ENCODE measurements at regions not wholly inside any gene's neighbourhood (a gene's known extent, or its start where the extent isn't known, plus 50 kb on each side); places are given as distances from the start of the nearest gene placed in this dataset.
"Not testable (repeated sequence)": the region's sequence is repeated elsewhere in the genome, so short reads cannot be mapped to it uniquely, and the experiment has no call there.

DNA sequence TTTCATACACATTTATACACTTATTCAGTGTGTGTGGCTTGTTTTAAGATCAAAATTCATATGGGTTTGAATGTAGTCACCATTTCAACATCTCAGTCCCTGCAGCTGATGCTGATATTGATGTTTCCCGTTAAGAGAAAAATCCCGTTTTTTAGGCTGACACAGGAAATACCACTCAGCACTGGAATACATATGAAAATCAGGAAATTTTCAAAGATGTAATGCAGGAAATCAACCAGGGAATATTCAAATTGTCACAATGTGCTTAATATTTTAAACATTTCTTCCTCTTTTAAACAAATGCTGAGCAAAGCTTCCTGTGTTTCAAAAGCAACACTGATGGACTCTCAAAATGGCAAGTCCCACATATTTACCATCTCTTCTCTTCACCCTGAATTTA is 94.5 kb upstream of the MARCKS start:
- Mint-ChIP-seq H3K27me3 (no peaks in the 10 kb centered on the region), H3K4me3 (no peak overlapping the region), H3K9me3 (peaks cover 1% of the 10 kb centered on the region), H3K27ac (peak overlapping the region; percentile 69), H3K4me1 (peaks cover 26% of the 10 kb centered on the region), H3K36me3 (no peaks in the 10 kb centered on the region)
- DNase-seq (ENCODE audit: low spot score in 2 of 2): no peak
- ATAC-seq (ENCODE audit: low read depth): no peak

DNA sequence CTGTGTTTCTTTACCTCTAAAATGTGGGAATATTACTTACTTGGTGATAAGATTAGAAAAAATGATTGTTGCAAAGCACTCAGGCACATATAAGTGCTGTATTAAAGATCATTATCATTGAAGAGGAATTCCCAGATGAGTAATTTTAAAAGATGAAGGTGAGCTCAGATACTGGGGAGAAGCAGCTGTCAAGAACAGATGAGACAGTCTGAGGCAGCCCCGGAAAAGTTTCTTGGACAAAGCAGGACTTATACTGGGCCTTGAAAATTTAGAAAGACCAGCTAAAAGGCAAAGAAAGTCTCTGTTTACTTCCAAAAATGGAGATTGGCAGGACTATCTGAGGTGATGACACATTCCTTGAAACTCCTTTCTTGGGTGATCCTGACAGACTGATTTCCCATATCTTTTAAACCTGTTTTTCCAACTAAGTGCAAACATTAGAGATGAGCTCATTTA is 93.8 kb upstream of the MARCKS start:
- Mint-ChIP-seq H3K27me3 (no peaks in the 10 kb centered on the region), H3K4me3 (no peak overlapping the region), H3K27ac (peak overlapping the region; percentile 69), H3K36me3 (no peaks in the 10 kb centered on the region), H3K9me3 (no peaks in the 10 kb centered on the region), H3K4me1 (peaks cover 25% of the 10 kb centered on the region)
- ATAC-seq (ENCODE audit: low read depth) (no peak), DNase-seq (ENCODE audit: low spot score in 2 of 2) (no peak)

- DNase-seq (ENCODE audit: low spot score in 2 of 2): no peak
- Mint-ChIP-seq H3K4me1 (peaks cover 22% of the 10 kb centered on the region), H3K9me3 (no peaks in the 10 kb centered on the region), H3K4me3 (no peak overlapping the region), H3K27ac (no peak overlapping the region), H3K27me3 (no peaks in the 10 kb centered on the region), H3K36me3 (no peaks in the 10 kb centered on the region)
- no peak for ATAC-seq (ENCODE audit: low read depth)
These were observed 93.3 kb upstream of the MARCKS start for GRCh38 chr6:113763876-113764275.

DNA sequence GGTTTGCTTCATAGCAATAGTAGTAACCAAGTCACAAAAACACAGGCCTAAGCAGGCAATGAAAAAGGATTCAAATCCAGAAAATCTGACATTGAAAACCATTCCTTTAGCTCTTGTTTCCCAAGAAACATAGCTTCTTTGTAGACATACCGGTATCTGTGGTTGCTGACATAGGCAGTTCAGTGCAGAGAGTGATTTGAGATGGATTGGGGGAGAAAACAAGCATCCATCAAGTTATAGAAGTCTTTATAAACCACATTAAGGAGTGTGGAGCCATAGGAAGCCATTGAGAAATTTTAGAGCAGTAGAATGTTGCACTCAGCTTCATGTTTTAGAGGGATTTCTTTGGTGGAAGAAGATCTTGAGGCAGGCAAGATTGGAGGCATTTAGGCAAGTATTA is 91.2 kb upstream of the MARCKS start:
- Mint-ChIP-seq H3K27me3 (no peaks in the 10 kb centered on the region), H3K27ac (peak overlapping the region; percentile 26), H3K36me3 (no peaks in the 10 kb centered on the region), H3K9me3 (no peaks in the 10 kb centered on the region), H3K4me1 (peaks cover 17% of the 10 kb centered on the region), H3K4me3 (no peak overlapping the region)
- DNase-seq (ENCODE audit: low spot score in 2 of 2) (no peak), ATAC-seq (ENCODE audit: low read depth) (no peak)

DNA sequence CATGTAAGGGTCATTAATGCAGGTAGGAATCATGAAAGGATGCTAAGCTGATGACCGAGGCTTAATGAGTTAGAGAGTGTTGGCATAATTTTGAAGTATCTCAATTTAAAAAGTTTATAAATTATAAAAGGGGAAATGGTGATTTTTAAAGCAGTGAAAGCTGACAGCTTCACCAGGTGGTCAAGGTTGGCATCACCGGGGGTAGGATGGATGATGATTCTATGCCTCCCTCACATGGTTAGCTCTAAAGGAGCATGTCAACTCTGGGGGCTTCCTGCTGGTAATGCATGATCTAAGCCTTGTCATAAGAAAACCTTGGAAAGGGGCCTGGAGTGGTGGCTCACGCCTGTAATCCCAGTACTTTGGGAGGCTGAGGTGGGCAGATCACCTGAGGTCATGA is 89.2 kb upstream of the MARCKS start:
- peak; percentile 67 for ATAC-seq (ENCODE audit: low read depth)
- Mint-ChIP-seq H3K27me3 (no peaks in the 10 kb centered on the region), H3K27ac (no peak overlapping the region), H3K4me3 (no peak overlapping the region), H3K4me1 (peaks cover 13% of the 10 kb centered on the region), H3K9me3 (no peaks in the 10 kb centered on the region), H3K36me3 (no peaks in the 10 kb centered on the region)
- no peak for DNase-seq (ENCODE audit: low spot score in 2 of 2)

- no peaks in the 10 kb centered on the region for H3K27me3 Mint-ChIP-seq
- H3K9me3 Mint-ChIP-seq: no peaks in the 10 kb centered on the region
- no peak for DNase-seq (ENCODE audit: low spot score in 2 of 2)
- H3K36me3 Mint-ChIP-seq: no peaks in the 10 kb centered on the region
- H3K27ac Mint-ChIP-seq: no peak overlapping the region
- peaks cover 5% of the 10 kb centered on the region for H3K4me1 Mint-ChIP-seq
- ATAC-seq (ENCODE audit: low read depth): no peak
- H3K4me3 Mint-ChIP-seq: no peak overlapping the region
These were observed 84.2 kb upstream of the MARCKS start for GRCh38 chr6:113772961-113773360.

GRCh38 chr6:113774127-113774825 is 82.9 kb upstream of the MARCKS start:
- Mint-ChIP-seq H3K4me3 (no peak overlapping the region), H3K27ac (no peak overlapping the region), H3K4me1 (peaks cover 5% of the 10 kb centered on the region), H3K9me3 (no peaks in the 10 kb centered on the region), H3K27me3 (no peaks in the 10 kb centered on the region), H3K36me3 (no peaks in the 10 kb centered on the region)
- no peak for DNase-seq (ENCODE audit: low spot score in 2 of 2)
- peak; percentile 80 for ATAC-seq (ENCODE audit: low read depth)

GRCh38 chr6:113776998-113777397 is 80.1 kb upstream of the MARCKS start:
- Mint-ChIP-seq H3K27ac (no peak overlapping the region), H3K27me3 (no peaks in the 10 kb centered on the region), H3K4me3 (no peak overlapping the region), H3K4me1 (peaks cover 7% of the 10 kb centered on the region), H3K36me3 (no peaks in the 10 kb centered on the region), H3K9me3 (no peaks in the 10 kb centered on the region)
- ATAC-seq (ENCODE audit: low read depth) (no peak), DNase-seq (ENCODE audit: low spot score in 2 of 2) (no peak)

GRCh38 chr6:113777601-113778000 is 79.5 kb upstream of the MARCKS start:
- no peak for DNase-seq (ENCODE audit: low spot score in 2 of 2)
- Mint-ChIP-seq H3K4me1 (peaks cover 7% of the 10 kb centered on the region), H3K27me3 (no peaks in the 10 kb centered on the region), H3K27ac (no peak overlapping the region), H3K4me3 (no peak overlapping the region), H3K36me3 (no peaks in the 10 kb centered on the region), H3K9me3 (no peaks in the 10 kb centered on the region)
- ATAC-seq (ENCODE audit: low read depth): no peak

- no peaks in the 10 kb centered on the region for H3K27me3 Mint-ChIP-seq
- H3K4me3 Mint-ChIP-seq: no peak overlapping the region
- no peaks in the 10 kb centered on the region for H3K9me3 Mint-ChIP-seq
- DNase-seq (ENCODE audit: low spot score in 2 of 2) (no peak), ATAC-seq (ENCODE audit: low read depth) (no peak)
- peak overlapping the region; percentile 1 for H3K27ac Mint-ChIP-seq
- no peaks in the 10 kb centered on the region for H3K36me3 Mint-ChIP-seq
- H3K4me1 Mint-ChIP-seq: peaks cover 4% of the 10 kb centered on the region
These were observed 77.5 kb upstream of the MARCKS start for GRCh38 chr6:113779656-113780055.

DNA sequence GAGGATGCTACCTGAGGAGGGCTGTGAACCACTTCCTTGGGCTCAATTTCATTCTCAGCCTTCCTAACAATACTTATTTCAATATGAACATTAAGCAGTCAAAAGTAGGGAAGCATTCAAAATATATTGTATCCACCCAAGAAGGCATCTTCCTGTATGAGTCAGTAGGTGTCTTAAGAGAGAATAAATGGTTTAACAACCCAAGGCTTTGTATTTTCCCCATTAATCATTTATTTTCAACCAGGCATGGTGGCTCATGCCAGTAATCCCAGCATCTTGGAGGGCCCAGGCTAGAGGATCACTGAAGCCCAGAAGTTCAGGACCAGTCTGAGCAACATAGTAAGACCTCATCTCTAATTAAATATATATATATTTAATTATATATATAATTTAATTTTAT is 74.5 kb upstream of the MARCKS start:
- ATAC-seq (ENCODE audit: low read depth): no peak

DNA sequence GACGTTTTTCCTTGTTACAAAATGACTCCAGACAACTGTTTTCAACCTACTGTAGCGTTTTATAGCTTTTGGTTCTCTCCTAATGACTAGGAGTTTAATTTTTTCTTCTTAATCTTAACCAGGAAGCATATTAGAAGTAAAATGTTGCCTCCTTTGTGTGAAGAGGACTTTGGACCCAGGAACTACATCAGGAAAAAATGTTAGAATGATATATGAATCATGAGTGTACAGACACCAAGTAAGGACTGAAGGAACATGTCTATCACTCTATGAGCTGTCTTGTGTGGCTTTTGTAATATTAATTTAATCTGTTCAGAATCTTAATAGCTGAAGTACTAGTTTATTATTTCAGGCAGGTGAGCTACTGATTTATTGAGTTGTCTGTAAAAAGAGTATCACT is 71.0 kb upstream of the MARCKS start:
- H3K27ac Mint-ChIP-seq: no peak overlapping the region
- H3K36me3 Mint-ChIP-seq: no peaks in the 10 kb centered on the region

More for the DNA sequence above, 74.5 kb upstream of the MARCKS start:
- no peaks in the 10 kb centered on the region for H3K9me3 Mint-ChIP-seq
- DNase-seq (ENCODE audit: low spot score in 2 of 2): no peak
- no peaks in the 10 kb centered on the region for H3K27me3 Mint-ChIP-seq
- no peak overlapping the region for H3K4me3 Mint-ChIP-seq
- no peak overlapping the region for H3K27ac Mint-ChIP-seq
- no peaks in the 10 kb centered on the region for H3K36me3 Mint-ChIP-seq
- H3K4me1 Mint-ChIP-seq: peaks cover 2% of the 10 kb centered on the region

GRCh38 chr6:113788586-113788985 is 68.6 kb upstream of the MARCKS start:
- DNase-seq (ENCODE audit: low spot score in 2 of 2) (no peak), ATAC-seq (ENCODE audit: low read depth) (no peak)
- no peak overlapping the region for H3K27ac Mint-ChIP-seq
- H3K4me1 Mint-ChIP-seq: no peaks in the 10 kb centered on the region
- H3K4me3 Mint-ChIP-seq: no peak overlapping the region
- no peaks in the 10 kb centered on the region for H3K9me3 Mint-ChIP-seq
- H3K27me3 Mint-ChIP-seq: no peaks in the 10 kb centered on the region
- no peaks in the 10 kb centered on the region for H3K36me3 Mint-ChIP-seq

More for the DNA sequence above, 71.0 kb upstream of the MARCKS start:
- DNase-seq (ENCODE audit: low spot score in 2 of 2) (no peak), ATAC-seq (ENCODE audit: low read depth) (no peak)
- Mint-ChIP-seq H3K9me3 (no peaks in the 10 kb centered on the region), H3K27me3 (no peaks in the 10 kb centered on the region), H3K4me1 (no peaks in the 10 kb centered on the region), H3K4me3 (no peak overlapping the region)

GRCh38 chr6:113791225-113791624 is 65.9 kb upstream of the MARCKS start:
- not testable (repeated sequence) for H3K27me3 Mint-ChIP-seq; H3K4me1 Mint-ChIP-seq; H3K4me3 Mint-ChIP-seq; H3K27ac Mint-ChIP-seq; DNase-seq (ENCODE audit: low spot score in 2 of 2); H3K36me3 Mint-ChIP-seq; ATAC-seq (ENCODE audit: low read depth); H3K9me3 Mint-ChIP-seq

GRCh38 chr6:113795371-113795770 is 61.8 kb upstream of the MARCKS start:
- not testable (repeated sequence) for H3K4me1 Mint-ChIP-seq; H3K9me3 Mint-ChIP-seq; H3K4me3 Mint-ChIP-seq; H3K36me3 Mint-ChIP-seq; H3K27me3 Mint-ChIP-seq; DNase-seq (ENCODE audit: low spot score in 2 of 2); H3K27ac Mint-ChIP-seq
- peak; percentile 31 for ATAC-seq (ENCODE audit: low read depth)

Data from memory B cell (primary cell).